ENCODE measurements at regions not wholly inside any gene's neighbourhood (a gene's known extent, or its start where the extent isn't known, plus 50 kb on each side); places are given as distances from the start of the nearest gene placed in this dataset.

DNA sequence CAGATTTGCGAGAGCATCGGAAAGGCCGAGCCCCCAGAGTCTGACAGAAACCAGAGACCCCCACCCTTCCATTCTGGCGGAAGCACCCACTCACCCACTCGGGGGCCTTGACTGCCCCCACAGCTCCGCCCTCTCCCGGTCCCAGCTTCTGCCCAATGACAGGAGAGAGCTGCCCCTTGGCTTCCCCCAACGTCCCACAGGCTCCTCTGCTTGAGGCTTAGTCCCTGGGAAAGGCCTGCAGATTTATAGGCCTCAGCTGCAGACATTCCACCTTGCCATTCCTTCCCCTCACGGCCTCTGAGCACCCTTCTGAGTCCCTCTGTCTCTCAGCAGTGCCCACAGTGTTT lies 125.0 kb upstream of the NCAM1 start:
- no peak for DNase-seq

DNA sequence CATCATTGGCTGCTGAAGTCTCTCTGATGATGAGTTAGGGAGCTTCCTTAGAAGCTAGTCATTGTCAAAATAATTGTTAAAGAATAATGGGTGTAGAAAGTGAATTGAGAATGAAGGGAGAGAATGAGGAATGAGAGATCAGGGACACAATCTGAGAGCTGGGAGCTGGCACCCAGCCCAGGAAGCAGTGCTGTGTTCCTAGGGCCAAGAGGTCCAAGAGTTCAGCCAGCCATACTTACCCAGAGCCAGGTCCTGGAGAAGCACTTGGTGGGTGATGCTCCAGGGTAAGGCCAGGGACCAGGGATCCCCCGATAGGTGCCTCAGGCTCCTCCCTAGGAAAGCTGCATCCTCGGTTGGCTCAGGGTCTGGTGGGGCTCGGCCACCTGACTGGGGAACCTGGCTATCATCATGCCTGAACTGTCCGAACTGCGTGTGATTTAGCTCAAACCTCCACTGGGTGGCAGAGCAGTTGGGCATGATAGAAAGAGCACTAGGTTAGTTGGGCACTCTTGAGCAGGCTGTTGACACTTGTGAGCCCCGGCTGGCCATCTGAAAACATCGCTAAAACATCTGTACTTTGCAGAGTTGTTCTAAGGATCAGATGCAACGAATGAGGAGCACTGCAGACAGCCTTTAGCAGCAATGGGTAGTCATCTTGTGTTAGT lies 123.9 kb upstream of the NCAM1 start:
- DNase-seq = no peak

DNA sequence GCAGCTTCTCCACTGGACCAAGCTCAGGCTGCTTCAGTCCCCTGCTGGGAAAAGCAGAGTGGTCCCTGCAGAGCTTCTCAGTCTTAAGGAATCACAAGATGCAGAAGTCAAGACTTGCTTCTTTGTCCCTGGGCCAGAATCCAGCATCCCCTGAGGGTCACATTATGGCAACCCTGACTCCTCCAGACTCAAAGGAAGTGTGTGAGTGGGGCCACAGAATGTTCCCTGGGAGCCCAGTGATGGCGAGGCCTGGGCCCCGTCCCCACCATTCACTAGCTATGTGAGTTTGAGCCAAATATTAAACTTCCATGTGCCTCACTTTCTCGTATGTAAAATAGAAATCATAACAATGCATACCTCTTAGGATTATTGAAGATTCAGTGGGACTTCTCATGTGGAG lies 122.2 kb upstream of the NCAM1 start:
- DNase-seq = no peak

DNA sequence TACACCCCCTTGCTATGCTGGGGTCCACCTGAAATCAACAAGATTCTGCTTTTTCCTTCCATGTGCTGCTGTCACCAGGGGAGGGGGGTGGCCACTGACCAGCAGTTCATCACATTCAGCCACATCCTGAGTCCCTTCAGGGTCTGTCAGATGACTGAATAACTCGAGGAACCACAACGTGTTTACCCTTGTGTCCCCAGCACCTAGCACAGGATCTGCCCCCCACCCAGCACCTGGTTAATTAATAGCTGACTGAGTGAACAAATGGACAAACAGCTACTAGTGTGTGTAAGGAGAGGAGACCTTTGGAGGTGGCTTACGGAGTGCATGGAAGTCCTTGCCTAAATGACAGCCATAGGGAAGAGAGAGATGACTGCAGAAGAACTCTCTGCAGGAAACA lies 119.5 kb upstream of the NCAM1 start:
- DNase-seq = no peak

DNA sequence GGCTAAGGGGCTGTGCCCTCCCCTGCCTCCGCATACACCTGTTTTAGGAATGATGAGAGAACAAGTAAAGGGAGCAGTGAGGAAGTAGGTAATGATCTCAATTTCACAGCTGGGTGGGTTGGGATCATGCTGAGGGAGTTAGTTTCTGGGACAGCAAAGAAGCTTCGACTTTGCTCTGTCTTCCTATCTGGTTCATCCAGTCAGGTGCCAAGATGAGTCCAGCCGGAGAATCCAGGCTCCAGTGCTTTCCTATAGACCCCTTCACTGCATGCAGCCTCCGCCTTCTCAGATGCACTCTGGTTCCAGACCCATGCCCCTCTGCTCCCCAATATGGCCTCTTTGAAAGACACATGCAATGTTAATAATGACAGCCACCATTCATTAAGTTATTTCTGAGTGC lies 119.1 kb upstream of the NCAM1 start:
- DNase-seq = no peak

DNA sequence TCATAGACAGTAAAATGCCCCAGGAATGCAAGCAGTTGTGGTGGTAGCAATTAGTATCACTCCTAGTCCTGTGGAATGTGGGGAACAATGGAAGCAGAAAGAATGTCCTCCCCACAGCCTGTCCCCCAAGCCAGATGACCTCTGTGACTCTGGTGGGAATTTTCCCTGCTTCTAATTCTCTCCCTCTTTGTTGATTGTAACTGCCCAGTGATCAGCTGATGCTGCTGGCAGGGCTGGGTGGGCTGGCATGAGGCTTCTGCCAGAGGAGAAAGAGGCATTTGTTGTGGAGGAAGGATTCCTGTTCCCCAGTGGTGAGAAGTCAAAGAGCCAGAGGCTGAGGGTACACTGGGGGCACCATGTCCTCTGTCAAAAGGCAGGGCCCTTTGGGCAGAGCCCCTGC lies 116.7 kb upstream of the NCAM1 start:
- no peak for DNase-seq

DNA sequence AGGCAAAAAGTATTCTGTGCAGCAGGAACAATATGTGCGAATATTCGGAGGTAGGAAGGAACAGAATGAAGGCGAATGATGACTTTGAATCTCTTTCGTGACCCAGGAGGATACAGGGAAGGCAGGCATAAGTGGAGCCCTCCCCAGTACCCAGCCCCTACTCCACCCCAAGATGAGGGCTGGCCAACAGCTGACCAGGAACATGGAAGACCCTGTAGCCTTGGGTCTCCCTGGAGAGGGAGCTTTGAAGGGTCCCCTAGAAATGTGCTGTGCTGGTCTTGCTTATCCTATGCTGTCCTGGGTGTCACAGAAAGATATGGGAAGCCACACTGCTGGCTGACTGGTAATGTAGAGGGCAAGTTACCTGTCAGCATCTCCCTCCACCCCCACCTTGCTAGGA lies 113.7 kb upstream of the NCAM1 start:
- no peak for DNase-seq

DNA sequence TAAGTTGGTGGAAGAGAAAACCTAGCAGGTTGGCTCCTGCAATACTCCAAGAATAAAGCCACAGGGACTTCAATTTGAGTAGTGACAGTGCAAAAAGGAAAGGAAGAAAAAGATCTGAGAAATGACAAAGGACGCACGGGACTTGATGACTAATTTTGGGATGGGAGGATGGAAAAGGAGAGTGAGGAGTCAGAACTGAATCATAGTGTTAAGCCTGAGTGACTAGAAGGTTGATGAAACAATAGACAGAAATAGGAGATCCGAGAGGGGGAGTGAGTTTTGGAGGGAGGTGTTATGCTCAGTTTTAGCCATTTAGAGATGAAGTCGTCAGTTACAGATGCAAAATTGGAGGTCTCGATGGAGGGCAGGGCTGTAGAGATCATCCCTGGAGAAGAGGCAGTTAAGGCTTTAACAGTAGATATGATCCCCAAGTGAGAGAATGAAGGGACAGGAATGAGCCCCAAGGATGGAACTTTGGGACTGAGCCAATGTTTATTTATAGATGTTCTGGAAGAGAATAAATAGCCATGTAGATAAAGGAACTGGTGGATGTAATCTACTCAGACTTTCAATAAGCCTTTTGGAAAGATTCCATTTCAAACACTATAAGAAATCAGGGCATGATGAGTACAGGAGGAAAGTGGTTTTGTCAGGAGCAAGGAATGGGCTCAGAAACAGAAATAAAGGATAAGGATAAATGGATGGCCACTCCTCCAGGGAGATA lies 108.9 kb upstream of the NCAM1 start:
- no peak for DNase-seq

DNA sequence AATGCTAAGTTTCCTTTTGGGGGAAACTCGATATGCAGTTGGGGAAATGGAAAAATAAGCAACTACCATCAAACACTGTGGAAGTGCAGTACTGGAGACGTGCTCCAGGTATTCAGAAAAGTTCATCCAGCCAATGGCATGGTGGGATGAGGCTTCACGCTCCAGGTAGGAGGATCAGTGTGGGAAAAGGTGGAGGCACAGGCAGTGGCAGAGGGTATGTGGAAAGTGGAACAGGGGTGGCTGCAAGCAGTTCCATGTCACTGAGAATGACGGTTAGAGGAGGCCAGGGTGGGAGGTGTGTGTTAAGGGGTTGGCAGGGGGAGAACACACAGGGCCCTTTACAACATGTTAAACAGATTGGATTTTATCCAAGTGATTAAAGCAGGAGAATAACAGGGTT lies 105.1 kb upstream of the NCAM1 start:
- no peak for DNase-seq

DNA sequence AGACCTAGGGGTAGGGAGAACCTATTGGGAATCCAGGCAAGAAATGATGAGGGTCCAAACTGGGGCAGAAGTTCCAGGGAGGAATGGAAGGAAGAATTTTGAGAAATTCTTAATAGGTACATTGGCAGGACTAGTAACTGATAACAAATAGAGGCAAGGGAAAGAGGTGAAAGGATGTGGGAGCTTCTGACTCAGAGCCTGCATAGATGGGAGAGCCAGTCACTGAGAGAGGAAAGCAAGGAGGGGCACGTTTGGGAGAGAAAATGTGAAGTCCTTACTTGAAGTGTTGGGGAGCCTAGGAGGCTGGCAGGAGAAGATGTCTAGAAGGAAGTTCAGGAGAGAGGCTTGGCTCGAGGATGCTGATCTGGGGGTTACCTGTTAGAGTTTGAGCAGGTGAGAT lies 104.6 kb upstream of the NCAM1 start:
- DNase-seq = no peak

DNA sequence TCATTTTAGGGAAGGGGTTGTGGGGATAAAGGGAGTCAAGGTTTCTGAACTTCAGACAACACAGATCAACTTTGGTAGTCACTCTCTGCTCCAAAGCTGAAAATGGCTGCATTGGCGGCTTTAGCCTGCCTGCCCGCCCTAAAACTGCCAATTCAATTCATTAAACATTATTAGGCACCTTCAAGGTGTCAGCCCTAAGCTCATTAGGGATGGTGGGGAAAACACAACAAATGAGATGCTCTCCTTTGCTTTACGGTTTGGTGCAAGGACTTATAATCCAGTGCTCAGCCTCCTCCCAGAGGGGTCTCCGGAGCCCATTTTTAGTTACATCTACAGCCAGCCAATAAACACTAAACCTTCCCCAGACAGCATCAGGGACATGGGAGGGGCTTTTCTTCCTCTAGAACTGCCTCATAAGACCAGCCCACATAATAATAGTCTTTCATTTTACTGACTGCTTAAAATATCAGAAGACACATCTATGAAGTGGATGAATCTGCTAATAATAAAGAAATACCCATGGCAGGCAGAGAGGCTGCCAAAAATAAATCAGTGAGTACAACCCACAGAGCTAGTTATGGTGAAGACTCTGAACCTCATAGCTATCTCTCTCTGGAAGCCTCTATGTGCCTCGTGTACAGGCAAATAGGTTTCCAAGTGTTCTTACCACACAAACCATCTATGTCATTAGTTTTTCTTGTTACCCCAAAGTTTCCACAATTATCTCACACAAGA lies 102.8 kb upstream of the NCAM1 start:
- DNase-seq = no peak

DNA sequence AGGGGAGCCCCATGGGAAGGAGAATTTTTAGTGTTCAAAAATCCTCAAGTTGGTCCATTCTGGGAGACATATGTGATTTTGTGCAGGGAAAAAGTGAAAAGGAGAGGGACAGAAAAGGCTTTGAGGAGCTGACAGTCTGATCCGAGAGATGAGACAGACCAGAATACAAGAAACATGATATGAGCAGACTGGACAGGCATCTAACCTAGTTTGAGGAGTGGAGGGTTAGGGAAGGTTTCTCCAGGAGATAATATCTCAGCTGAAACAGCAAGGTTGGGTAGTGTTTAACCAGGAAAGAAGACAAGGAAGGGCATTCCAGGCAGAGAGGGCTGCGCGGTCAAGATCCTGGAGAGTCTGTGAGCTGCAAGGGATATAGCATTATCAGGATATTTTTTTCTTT lies 101.4 kb upstream of the NCAM1 start:
- DNase-seq = no peak

DNA sequence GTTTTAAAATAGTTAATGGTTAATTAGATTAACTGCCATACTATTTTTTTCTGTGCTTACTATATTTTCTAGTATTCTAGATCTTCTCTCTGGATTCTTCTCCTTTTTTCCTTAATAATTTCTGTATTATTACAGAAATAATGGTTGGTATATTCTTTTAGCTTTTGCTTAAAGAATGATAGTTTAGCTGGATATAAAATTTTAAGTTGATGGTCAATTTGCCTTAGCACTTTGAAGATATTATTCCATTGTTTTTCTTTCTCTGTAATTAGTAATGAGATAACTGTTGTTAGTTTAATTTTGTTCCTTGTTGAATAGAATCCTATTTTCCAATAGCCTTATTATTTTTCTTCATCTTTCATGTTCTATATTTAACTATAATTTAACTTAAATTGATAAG lies 99.9 kb upstream of the NCAM1 start:
- no peak for DNase-seq

DNA sequence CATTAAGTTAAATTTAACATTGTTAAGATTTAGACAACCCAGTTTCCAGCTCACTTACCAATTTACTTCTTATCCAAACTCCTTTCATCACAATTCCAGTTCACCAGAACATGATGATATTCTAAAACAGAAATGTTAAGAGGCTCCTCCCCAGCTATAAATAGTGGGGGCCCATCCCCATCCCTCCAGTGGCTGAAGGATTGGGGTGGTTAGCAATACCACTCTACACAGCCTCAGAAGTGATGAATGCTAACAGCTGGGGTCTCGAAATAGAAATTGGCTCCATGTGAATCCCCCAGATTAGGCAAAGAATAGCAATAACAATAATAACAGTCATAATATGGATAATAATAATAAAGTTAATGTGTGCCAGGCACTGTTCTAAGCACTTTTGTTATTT lies 97.9 kb upstream of the NCAM1 start:
- no peak for DNase-seq

DNA sequence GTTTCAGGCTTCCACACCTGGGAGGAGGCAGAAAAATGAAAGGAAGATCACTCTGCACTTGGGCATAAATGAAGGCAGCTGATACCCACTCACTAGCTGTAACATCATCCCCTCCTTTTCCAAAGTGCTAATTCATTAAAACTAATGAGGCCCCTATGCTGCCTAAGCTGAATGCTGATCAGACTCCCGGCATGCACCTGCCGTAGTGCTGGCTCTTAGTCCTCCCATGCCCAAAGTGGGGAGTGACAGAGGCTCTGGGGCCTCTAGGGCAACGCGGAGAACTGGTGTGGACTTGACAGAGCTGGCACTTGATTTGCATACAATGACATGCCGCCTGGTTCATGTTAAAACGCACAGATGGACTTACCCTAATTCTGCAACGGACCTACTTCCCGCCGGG lies 96.5 kb upstream of the NCAM1 start:
- DNase-seq = no peak

DNA sequence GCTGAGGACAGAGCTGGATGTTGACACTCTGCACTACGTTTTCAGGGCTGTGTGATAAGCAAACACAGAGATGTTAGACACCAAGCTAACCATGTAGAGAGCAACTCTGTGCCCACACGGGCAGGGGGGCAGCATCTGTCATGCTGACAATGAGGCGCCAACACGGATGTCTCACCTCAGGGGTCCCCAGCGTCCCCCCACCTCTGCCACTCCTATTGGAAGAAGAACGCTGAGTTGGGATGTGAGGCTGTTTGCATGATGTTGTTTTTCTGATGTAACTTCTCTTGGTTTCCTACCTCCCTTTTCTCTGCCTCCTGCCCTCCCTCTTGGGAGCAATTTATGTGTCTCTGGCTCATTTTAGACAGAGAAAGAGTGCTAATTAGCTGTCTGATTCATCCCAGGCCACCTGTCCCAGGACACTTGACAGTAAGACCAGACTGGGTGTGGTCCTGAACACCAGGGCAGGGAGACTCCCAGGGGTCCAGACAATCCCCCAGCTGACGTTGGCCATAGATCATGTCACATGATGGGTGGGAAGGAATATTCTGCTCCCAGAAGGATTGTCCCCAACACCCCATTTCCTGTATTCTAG lies 89.2 kb upstream of the NCAM1 start:
- no peak for DNase-seq

DNA sequence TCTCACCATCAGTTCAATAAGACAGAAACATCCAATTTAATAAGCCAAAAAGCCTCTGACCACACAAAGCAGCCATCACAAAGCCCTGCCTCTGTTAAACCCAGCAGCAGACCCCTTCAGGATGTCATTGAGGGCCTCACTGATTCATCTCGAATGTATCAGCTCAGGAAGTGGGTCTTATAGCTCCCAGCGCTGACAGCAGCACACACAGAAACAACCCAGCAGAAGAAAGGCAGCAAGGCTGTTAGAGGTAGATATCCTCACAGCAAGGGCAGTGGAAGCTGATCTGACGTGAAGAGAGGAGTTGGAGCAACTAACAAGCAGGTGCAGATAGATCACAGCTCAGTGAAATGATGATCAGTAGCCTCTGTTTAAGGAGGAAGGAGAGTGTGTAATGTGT lies 86.2 kb upstream of the NCAM1 start:
- no peak for DNase-seq

DNA sequence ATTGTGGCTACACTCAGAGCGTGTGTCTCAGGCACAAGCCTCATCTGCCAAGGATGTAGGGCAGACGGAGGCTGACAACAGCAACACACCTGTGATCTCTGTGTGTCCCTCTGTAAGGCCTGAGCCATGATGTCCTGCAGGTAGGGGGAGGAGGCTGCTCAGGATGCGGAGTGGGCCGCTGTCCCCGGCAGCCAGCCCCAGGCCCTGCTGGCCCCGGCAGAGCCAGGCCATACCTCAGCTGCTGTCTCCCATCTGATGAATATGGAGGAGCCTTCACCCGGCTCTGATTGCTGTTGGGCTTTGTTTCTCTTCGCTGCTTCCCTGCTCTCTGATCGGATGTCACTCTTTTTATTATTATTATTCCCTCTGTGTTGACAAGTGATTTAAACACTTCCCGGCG lies 83.6 kb upstream of the NCAM1 start:
- DNase-seq = no peak

DNA sequence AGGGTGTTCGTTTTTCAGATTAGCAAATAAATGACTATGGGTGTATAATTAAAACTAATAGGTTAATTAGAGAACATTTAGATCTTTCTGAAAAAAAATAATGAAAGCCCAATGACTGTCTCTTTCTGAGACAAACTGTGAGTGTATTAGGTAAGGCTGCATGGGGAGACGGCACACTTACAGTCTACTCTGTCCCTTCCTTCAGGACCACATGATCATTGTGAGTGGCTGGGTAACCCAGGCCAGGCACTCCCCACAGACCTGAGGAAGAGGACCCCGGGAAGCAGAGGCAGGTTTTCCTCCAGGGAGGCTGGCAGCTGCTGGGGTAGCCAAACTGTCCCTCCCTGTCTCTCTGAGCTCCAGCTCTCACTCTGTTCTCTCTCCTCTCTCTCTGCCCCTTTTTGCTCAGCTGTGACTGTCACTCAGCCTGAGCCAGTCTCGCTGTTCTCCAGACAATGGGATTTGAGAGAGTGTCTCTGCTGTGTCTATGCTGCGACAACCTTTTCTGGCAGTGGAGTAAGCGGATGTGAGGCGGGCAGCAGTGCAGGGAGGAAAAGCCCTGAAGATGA lies 83.1 kb upstream of the NCAM1 start:
- no peak for DNase-seq

DNA sequence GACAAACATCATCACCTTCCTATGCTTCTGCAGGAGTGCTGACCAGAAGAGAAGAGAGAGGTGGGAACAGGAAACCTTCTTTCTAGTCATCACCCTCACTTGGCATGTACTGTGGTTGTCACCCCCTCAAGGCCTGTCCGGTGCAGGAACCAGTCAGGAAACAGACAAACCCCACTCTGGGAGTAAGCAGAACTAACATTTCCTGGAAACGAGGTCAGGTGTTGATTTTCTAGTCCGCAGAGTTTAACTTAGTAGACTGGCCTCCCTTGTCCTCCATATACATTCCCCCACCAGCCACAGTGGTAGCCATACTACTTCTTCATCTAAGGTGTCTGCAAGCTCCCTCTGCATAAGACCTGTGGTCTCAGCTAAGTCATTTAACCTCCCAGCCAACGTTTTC lies 80.7 kb upstream of the NCAM1 start:
- DNase-seq = no peak

DNA sequence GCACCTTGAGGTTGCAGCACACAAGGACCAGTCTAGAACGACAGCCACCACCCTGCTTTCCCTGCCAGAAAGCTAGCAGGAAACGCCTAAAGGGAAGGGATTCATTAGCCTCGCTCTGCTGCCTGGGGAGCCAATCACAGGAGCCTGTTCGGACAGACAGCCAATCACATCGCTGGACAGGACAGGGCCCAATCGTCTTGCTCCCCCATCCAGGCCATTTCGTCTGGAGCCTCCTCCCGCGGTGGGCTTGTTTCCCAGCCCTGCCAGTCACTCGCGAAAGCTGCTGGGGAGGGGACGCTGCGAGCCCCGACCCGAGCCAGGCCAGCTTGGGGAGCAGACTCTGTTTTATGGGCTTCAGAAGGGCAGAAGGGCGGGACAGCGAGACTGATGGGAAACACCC lies 79.8 kb upstream of the NCAM1 start:
- DNase-seq = peak; percentile 82

DNA sequence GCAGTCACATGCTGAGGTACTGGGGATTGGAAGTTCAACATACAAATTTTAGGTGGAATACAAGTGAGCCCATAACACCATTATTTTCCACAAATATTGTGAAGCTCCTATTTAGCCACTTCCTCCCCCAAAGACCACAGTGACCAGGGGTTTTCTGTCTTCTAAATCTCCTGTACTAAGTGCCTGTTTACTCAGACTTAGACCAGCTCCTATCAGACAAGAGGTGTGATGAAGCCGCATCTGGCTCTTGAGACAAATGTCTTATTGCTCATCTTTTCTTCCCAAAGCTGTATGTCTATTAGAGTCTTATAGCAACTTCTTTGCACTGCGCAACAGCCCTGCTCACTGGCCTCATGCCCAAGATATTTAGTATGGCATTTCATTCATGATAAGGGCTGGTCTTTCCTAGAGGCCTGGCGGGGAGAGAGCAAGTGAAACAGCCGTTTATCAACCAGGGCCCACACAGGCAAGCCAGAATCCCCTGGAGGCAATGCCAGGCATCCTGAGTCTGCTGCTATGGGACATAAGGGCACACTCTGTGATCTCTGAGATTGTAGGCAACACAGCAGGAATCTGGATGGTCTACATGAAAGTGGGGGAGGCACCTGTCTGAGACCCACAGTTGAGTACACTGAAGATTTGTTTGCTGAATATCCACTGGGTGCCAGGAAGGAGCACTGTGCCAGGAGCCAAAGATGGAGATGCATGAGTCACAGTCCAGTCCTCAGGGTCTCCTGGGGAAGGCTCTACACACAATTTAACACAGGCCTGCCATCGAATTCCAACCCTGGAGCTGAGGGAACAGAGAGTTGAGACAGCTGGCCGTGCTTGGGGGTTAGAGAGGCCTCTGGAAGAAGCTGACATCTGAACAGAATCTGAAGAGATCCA lies 78.5 kb upstream of the NCAM1 start:
- no peak for DNase-seq

Measured in NCI-H1048 (cell line).